Inferior parietal cortex (tissue), 1 donor: ENCODE measurements at regions not wholly inside any gene's neighbourhood (a gene's known extent, or its start where the extent isn't known, plus 50 kb on each side); places are given as distances from the start of the nearest gene placed in this dataset.
"Not testable (repeated sequence)": the region's sequence is repeated elsewhere in the genome, so short reads cannot be mapped to it uniquely, and the experiment has no call there.

Experiments
- DNase-seq: peaks from one replicate; pipeline ENCODE4 v3.0.0-alpha.2; 2016; ENCODE audit errors: extremely low spot score

DNA sequence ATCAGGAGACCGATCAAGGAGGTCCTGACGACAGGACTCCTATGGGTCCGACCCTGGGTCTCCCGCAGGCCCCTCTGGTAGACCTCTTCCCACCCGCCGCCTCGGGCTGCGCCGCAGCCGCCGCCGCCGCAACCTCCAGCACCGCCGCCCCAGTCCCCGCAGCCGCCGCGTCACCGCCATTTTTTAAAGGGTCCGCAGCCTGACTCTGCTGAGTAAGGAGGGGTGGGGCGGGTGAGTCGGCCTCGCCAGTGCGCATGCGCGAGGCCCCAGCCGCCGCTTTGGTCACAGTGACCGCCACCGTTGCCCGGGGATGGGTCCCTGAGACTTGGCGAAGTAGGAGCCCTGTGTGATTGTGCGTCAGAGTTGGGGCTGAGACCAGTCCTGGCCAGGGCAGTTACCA lies 1401.9 kb upstream of the PCDH10 start:
- DNase-seq = not testable (repeated sequence)

DNA sequence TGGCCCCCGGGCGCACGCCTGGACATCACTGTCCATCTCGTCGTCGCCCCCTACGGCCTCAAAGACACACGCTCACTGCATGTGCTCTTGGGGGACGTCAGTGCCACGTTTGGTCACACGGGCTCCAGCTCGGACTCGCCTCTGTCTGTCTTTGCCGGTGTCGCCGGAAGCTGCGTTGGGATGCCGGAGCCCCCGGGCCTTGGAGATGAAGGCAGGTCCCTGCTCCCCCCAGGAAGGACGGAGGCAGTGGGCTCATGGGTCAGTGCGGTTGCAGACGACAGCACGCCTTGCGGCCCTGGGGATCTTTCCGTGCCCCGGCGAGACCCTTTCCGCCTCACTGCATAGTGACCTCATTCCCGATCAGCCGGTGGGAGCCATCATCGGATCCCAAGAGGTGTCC lies 1399.9 kb upstream of the PCDH10 start:
- not testable (repeated sequence) for DNase-seq

DNA sequence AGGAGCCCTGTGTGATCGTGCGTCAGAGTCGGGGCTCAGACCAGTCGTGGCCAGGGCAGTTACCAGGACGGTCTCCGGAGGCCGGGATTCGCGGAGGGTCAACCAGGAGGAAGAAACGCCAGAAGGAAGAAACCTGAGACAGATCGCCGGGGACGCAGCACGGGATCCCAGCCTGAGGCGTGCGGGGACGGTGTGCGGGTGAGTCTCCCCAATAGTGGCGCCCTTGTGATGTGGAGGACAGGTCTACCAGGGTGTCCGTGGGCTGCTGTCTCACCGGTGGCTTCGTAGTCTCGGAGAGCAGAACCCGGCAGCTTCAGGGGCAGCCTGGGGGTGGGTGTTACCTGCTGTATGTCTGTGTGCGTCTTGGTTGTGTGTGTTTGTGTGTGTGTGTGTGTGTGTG lies 1399.1 kb upstream of the PCDH10 start:
- not testable (repeated sequence) for DNase-seq

DNA sequence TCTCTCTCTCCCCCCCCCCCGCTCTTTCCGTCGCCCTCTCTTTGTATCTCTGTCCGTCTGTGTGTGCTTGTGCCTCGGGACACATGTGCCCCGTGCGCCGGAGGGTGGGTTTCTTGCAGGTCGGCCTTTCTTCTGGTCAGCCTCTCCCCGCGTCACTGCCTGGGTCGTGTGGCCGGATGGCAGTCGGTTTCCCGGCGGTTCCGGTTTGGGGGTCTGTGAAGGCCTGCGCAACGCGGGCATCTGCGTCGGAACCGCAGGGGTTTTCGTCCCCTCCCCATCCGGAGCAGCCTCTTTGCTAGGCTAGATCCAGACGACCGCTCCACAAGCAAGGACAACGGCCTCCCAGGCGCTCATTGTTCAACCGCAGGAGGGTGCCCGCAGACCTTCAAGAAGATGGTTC lies 1398.6 kb upstream of the PCDH10 start:
- not testable (repeated sequence) for DNase-seq

DNA sequence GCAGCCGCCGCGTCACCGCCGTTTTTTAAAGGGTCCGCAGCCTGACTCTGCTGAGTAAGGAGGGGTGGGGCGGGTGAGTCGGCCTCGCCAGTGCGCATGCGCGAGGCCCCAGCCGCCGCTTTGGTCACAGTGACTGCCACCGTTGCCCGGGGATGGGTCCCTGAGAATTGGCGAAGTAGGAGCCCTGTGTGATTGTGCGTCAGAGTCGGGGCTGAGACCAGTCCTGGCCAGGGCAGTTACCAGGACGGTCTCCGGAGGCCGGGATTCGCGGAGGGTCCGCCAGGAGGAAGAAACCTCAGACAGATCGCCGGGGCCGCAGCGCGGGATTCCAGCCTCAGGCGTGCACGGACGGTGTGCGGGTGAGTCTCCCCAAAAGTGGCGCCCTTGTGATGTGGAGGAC lies 1386.9 kb upstream of the PCDH10 start:
- not testable (repeated sequence) for DNase-seq

DNA sequence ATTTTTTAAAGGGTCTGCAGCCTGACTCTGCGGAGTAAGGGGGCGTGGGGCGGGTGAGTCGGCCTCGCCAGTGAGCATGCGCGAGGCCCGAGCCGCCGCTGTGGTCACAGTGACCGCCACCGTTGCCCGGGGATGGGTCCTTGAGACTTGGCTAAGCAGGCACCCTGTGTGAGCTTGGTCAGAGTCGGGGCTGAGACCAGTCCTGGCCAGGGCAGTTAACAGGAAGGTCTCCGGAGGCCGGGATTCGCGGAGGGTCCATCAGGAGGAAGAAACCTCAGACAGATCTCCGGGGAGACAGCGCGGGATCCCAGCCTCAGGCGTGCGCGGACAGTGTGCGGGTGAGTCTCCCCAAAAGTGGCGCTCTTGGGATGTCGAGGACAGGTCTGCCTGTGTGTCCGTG lies 1384.4 kb upstream of the PCDH10 start:
- DNase-seq = no peak

DNA sequence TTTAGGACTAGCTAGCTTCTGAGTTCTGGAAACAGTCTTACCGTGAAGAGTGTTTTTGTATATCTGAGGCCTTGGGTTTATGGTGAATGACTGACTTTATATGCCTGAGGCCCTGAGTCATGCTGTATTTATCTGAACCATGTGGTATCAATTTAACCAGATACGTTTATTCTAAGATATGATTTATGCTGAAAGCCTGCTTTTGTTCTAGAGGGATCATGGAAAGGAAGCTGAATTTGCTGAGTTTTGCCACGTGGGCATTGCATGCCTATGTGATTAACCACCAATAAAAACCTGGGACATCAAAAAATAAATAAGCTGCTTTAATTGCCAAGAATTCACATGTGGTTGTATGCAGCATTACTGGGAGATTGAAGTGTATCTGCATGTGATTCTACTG lies 1374.7 kb upstream of the PCDH10 start:
- not testable (repeated sequence) for DNase-seq

DNA sequence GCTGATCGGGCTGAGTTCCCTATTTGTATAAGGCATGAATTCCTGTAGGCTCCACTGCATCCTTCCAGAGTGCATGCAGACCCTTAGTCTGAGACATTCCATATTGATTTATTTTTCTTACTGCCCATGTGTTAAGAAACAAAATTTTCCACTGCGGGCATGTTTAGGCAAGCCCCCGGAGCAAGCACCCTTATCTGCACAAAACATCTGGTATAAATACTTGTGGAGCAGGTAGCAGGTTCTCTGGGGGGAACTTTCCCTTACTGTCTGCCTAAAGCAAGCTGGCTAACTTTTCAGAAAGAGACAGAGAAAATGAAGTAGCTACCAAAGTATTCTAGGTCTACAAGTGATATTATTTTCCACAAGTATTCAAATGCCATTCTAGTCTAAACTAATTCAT lies 1338.5 kb upstream of the PCDH10 start:
- not testable (repeated sequence) for DNase-seq
